22Rv1 (cell line): ENCODE measurements at regions not wholly inside any gene's neighbourhood (a gene's known extent, or its start where the extent isn't known, plus 50 kb on each side); places are given as distances from the start of the nearest gene placed in this dataset.

ENCODE experiments used
- CTCF ChIP-seq: fragments of 450-650 bp; IDR thresholded peaks from 2 replicates; pipeline ENCODE4 v1.5.1; 2017; ENCODE audit warnings: mild to moderate bottlenecking
- ZFX ChIP-seq: fragments of 450-650 bp; IDR thresholded peaks from 2 replicates; pipeline ENCODE4 v1.6.1; 2017; ENCODE audit warnings: antibody characterized with exemption, borderline replicate concordance

- TF ChIP-seq CTCF (no peak), ZFX (no peak)
Measured at GRCh38 chr3:124079912-124080276, 88.0 kb upstream of the ROPN1 start.
